ENCODE measurements at regions not wholly inside any gene's neighbourhood (a gene's known extent, or its start where the extent isn't known, plus 50 kb on each side); places are given as distances from the start of the nearest gene placed in this dataset.

- H3K27ac Mint-ChIP-seq (ENCODE audit: unreplicated experiment): no peak overlapping the region
- peaks cover 21% of the 10 kb centered on the region for H3K4me1 Mint-ChIP-seq (ENCODE audit: unreplicated experiment)
- H3K9me3 Mint-ChIP-seq (ENCODE audit: unreplicated experiment): no peaks in the 10 kb centered on the region
- DNase-seq (ENCODE audit: extremely low spot score, unreplicated experiment): no peak
- H3K27me3 Mint-ChIP-seq (ENCODE audit: unreplicated experiment): peaks cover 14% of the 10 kb centered on the region
- no peak overlapping the region for H3K4me3 Mint-ChIP-seq (ENCODE audit: unreplicated experiment)
- no peak for TF ChIP-seq CTCF (IDR thresholded peaks at IDR 0.05)
- H3K36me3 Mint-ChIP-seq (ENCODE audit: unreplicated experiment): no peaks in the 10 kb centered on the region
These were observed 94.1 kb upstream of the TAF11L2 start for GRCh38 chr5:17403695-17404490.

GRCh38 chr5:17405976-17406375 lies 92.1 kb upstream of the TAF11L2 start:
- Mint-ChIP-seq H3K4me1 (ENCODE audit: unreplicated experiment) (peaks cover 17% of the 10 kb centered on the region), H3K4me3 (ENCODE audit: unreplicated experiment) (no peak overlapping the region), H3K9me3 (ENCODE audit: unreplicated experiment) (no peaks in the 10 kb centered on the region), H3K36me3 (ENCODE audit: unreplicated experiment) (no peaks in the 10 kb centered on the region), H3K27ac (ENCODE audit: unreplicated experiment) (no peak overlapping the region), H3K27me3 (ENCODE audit: unreplicated experiment) (peaks cover 14% of the 10 kb centered on the region)
- DNase-seq (ENCODE audit: extremely low spot score, unreplicated experiment): no peak
- TF ChIP-seq CTCF (IDR thresholded peaks at IDR 0.05): no peak

GRCh38 chr5:17406423-17406838 lies 91.6 kb upstream of the TAF11L2 start:
- Mint-ChIP-seq H3K4me3 (ENCODE audit: unreplicated experiment) (no peak overlapping the region), H3K27ac (ENCODE audit: unreplicated experiment) (no peak overlapping the region), H3K27me3 (ENCODE audit: unreplicated experiment) (peaks cover 14% of the 10 kb centered on the region), H3K36me3 (ENCODE audit: unreplicated experiment) (no peaks in the 10 kb centered on the region), H3K4me1 (ENCODE audit: unreplicated experiment) (peaks cover 12% of the 10 kb centered on the region), H3K9me3 (ENCODE audit: unreplicated experiment) (no peaks in the 10 kb centered on the region)
- no peak for TF ChIP-seq CTCF (IDR thresholded peaks at IDR 0.05)
- no peak for DNase-seq (ENCODE audit: extremely low spot score, unreplicated experiment)

- Mint-ChIP-seq H3K36me3 (ENCODE audit: unreplicated experiment) (no peaks in the 10 kb centered on the region), H3K4me3 (ENCODE audit: unreplicated experiment) (no peak overlapping the region), H3K4me1 (ENCODE audit: unreplicated experiment) (peaks cover 2% of the 10 kb centered on the region), H3K27me3 (ENCODE audit: unreplicated experiment) (no peaks in the 10 kb centered on the region), H3K27ac (ENCODE audit: unreplicated experiment) (no peak overlapping the region), H3K9me3 (ENCODE audit: unreplicated experiment) (no peaks in the 10 kb centered on the region)
- DNase-seq (ENCODE audit: extremely low spot score, unreplicated experiment): no peak
- TF ChIP-seq CTCF (IDR thresholded peaks at IDR 0.05): no peak
These were observed 86.3 kb upstream of the TAF11L2 start for GRCh38 chr5:17411436-17412402.
